Activated CD4-positive, alpha-beta T cell treated with anti-CD3 and anti-CD28 coated beads for 36 hours (primary cell): ENCODE measurements at regions not wholly inside any gene's neighbourhood (a gene's known extent, or its start where the extent isn't known, plus 50 kb on each side); places are given as distances from the start of the nearest gene placed in this dataset.
"Not testable (repeated sequence)": the region's sequence is repeated elsewhere in the genome, so short reads cannot be mapped to it uniquely, and the experiment has no call there.

ENCODE experiments used
- ATAC-seq: fragments of 200-7000 bp; cut with Tn5 transposase; one replicate; pipeline ENCODE4 v1.10.0; 2021; ENCODE audit warnings: mild to moderate bottlenecking, moderate library complexity
- CTCF ChIA-PET: fragments of 350-600 bp; sonication (Branson Sonifier 250); formaldehyde crosslinking; loops from one replicate; lab custom pipeline; 2021; ENCODE audit warnings: antibody characterized with exemption; lab: Charles Lee
- POLR2A ChIA-PET: fragments of 350-600 bp; sonication (Branson Sonifier 250); formaldehyde crosslinking; loops from one replicate; lab custom pipeline; 2021; ENCODE audit warnings: antibody characterized with exemption, inconsistent platforms; lab: Charles Lee
- DNase-seq: peaks from one replicate; pipeline ENCODE4 v3.0.0-alpha.2; 2020
- H3K27ac Mint-ChIP-seq: one replicate; pipeline ENCODE4 v1.8.0; 2021; ENCODE audit warnings: mixed read lengths
- H3K27me3 Mint-ChIP-seq: one replicate; pipeline ENCODE4 v1.8.0; 2021; ENCODE audit warnings: mixed read lengths
- H3K36me3 Mint-ChIP-seq: one replicate; pipeline ENCODE4 v1.8.0; 2021; ENCODE audit warnings: low read depth, mixed read lengths
- H3K4me1 Mint-ChIP-seq: one replicate; pipeline ENCODE4 v1.8.0; 2021; ENCODE audit warnings: mixed read lengths
- H3K4me3 Mint-ChIP-seq: one replicate; pipeline ENCODE4 v1.8.0; 2021; ENCODE audit warnings: mild to moderate bottlenecking, moderate library complexity, mixed read lengths
- H3K9me3 Mint-ChIP-seq: one replicate; pipeline ENCODE4 v1.8.0; 2021; ENCODE audit warnings: low read depth, mixed read lengths
- intact Hi-C, 2 experiments: fragments of 100-400 bp; cut with DNase I in 1 of 2; cut with micrococcal nuclease in 1 of 2; formaldehyde crosslinking; loops; one replicate each; pipeline versions ENCODE4 v1.14.2 to v1.15.1; 2022 to 2024; cut with DNase I, micrococcal nuclease

DNA sequence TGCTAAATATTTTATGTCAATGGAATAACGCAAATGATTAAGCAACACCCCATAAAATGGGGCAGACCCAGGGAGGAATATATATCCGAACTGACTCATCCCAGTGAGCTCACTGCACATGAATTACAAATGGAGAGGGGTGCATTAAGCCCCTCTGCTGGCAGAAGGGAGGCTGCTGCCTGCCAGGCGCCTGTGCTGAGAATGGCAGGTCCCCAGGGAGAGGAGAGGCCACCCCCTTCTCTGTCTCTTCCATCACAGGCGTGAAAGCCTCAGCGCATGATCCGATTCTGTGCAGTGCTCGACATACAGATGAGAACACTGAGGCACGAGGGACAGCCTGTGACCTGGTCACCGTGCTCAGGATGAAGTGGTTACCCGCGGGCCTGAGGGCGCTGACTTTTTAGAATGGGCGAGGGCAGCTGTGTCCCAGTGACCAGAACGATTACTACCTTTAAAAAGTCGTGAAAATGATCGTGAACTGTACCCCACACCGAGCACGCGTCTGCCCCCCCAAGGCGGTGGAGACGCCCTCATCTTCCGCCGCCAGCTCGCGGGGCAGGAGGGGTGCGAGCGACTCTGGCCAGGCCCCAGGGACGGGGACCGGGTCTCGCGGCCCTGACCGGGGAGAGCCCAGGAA lies 229.7 kb upstream of the FRG2C start:
- peaks cover 13% of the 10 kb centered on the region for H3K36me3 Mint-ChIP-seq
- CTCF ChIA-PET, H3K27me3 Mint-ChIP-seq, ATAC-seq, POLR2A ChIA-PET, H3K9me3 Mint-ChIP-seq: not testable (repeated sequence)
- intact Hi-C loops: loop anchor here in 1 of 2 experiments (10.0 kb wide), 1 partner anchor 350 kb away; the partner anchor contains the start of gene ZNF717
- peaks cover 13% of the 10 kb centered on the region for H3K4me1 Mint-ChIP-seq
- DNase-seq: peak; percentile 50
- H3K27ac Mint-ChIP-seq: peak overlapping the region; percentile 82
- H3K4me3 Mint-ChIP-seq: peak overlapping the region; percentile 91

DNA sequence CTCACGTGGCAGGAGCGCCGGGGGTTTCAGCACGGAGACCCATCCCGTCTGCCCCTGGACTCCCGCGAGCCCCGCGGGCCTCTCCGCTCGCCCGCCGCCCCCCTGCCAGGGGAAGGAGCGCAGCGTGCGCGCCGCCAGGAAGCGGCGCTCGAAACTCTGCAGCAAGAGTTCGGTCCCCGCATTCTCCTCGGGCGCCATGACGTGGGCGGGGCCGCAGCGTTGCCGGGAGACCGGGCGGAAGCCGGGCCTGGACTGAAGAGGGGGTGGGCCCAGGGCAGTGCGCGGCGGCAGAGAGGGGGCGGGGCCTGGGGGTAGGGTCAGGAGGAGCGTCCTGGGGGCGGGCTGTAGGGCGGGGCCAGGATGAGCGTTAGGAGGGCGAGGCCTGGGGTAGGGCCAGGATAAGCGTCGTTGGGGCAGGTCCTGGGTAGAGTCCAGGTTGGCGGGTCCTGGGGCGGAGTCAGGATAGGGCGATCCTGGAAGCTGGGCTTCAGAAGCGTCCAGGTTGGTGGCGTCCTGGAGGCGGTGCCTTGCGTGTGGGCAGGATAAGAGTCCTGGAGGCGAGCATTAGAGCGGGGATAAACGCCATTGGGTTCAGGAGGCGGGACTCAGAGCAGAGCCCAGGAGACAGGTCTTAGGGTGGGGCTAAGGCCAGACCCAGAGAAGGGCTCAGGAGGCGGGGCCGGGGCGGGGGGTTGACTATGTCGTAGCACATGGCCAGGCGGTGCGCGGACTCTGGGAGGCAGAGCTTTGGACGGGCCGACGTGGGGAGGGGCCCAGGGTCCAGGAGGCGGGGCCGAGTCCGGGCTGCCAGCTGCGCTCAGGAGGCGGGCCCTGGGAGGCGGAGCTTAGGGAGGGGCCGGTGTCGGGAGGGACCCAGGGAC lies 229.0 kb upstream of the FRG2C start:
- intact Hi-C loops: loop anchor here (1.0 to 10.0 kb wide), 3 partner anchors 206 to 350 kb away; partner anchors contain the start of gene ZNF717 (in 2 of the 2)
- H3K27me3 Mint-ChIP-seq, POLR2A ChIA-PET, CTCF ChIA-PET, H3K9me3 Mint-ChIP-seq: not testable (repeated sequence)
- DNase-seq: peak; percentile 99
- H3K36me3 Mint-ChIP-seq: peaks cover 10% of the 10 kb centered on the region
- peak; percentile 100 for ATAC-seq
- peak overlapping the region; percentile 91 for H3K4me3 Mint-ChIP-seq
- H3K27ac Mint-ChIP-seq: peak overlapping the region; percentile 99
- peaks cover 12% of the 10 kb centered on the region for H3K4me1 Mint-ChIP-seq

DNA sequence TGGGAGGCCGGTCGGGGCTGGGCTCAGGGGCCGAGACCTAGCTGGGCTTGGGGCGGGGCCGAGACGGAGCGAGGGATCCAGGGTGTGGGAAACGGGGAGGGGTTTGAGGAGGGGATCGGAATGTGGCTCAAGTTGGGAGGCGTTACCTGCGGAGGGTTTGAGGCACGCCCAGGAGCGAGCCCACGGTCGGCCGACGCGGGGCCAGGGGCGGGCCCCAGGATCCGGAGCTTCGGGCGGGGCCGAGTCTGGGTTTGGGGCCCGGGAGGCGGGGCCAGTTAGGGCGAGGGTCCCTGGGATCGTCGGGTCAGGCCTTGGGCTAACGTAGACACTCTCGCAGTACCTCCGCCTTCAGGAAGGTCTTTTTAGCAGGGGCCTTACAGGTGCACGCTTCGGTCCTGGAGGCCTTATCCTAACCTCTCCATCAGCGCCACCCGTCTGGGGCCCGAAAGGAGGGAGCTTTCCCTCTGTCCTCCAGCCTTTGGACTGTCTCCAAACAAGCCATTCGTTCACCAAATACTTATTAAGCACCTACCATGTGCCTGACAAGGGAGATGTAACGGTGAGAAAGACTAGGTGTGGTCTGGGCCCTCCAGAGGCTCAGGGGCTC lies 228.2 kb upstream of the FRG2C start:
- H3K27me3 Mint-ChIP-seq, H3K36me3 Mint-ChIP-seq, CTCF ChIA-PET, ATAC-seq, DNase-seq, POLR2A ChIA-PET, H3K9me3 Mint-ChIP-seq: not testable (repeated sequence)
- H3K27ac Mint-ChIP-seq: peak overlapping the region; percentile 69
- intact Hi-C loops: loop anchor here (1.0 to 10.0 kb wide), 3 partner anchors 205 to 349 kb away; partner anchors contain the start of gene ZNF717 (in 2 of the 2)
- peaks cover 12% of the 10 kb centered on the region for H3K4me1 Mint-ChIP-seq
- peak overlapping the region; percentile 91 for H3K4me3 Mint-ChIP-seq

DNA sequence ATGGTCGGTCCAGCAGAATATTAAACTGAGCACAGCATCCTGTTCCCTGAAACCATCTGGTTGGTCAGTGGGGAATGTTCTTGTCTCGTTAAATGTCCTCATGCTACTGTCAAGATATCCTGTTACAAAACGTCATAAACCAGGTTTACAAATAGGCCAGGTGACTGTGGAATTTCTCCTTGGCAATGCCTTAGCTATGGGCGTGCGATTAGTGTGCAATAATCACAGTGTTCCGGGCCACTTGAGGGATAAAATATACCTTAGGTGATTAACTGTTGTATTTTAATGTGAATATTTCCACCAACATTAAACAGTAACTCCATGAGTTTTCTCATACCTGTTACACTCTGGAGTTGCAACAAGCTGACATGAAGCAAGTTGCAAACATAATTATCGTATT lies 223.1 kb upstream of the FRG2C start:
- H3K27me3 Mint-ChIP-seq, H3K9me3 Mint-ChIP-seq, ATAC-seq, DNase-seq, H3K36me3 Mint-ChIP-seq, POLR2A ChIA-PET, H3K4me1 Mint-ChIP-seq, intact Hi-C loops, CTCF ChIA-PET, H3K27ac Mint-ChIP-seq, H3K4me3 Mint-ChIP-seq: not testable (repeated sequence)

DNA sequence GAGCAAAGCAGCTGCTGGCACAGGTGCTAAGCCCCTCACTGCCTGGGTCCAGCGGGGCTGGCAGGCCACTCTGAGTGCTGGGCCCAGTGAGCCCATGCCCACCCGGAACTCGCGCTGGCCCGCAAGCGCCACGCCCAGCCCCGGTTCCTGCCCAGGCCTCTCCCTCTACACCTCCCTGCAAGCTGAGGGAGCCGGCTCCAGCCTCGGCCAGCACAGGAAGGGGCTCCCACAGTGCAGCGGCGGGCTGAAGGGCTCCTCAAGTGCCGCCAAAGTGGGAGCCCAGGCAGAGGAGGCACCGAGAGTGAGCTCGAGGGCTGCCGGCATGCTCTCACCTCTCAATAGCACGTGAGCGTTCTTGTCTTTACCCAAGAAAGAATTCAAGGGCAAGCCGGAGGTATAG lies 219.5 kb upstream of the FRG2C start:
- H3K4me3 Mint-ChIP-seq, H3K9me3 Mint-ChIP-seq, DNase-seq, H3K4me1 Mint-ChIP-seq, H3K27me3 Mint-ChIP-seq, CTCF ChIA-PET, H3K36me3 Mint-ChIP-seq, H3K27ac Mint-ChIP-seq, ATAC-seq, POLR2A ChIA-PET, intact Hi-C loops: not testable (repeated sequence)

DNA sequence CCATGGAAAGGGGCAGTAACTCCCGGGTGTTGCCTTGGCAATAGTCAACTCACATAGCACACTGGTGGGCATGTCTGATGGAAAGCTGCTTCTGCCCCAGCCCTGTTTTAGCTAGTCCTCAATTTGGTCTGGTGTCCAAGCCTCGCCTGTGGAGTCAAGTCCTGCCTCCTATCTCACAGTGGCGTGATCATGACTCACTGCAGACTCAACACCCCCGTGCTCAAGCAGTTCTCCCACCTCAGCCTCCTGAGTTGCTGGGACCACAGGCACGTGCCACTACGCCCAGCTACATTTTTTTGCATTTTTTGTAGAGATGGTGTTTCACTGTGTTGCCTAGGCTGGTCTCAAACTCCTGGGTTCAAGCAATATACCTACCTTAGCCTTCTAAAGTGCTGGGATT lies 218.9 kb upstream of the FRG2C start:
- H3K9me3 Mint-ChIP-seq, DNase-seq, H3K27me3 Mint-ChIP-seq, ATAC-seq, POLR2A ChIA-PET, H3K4me1 Mint-ChIP-seq, H3K27ac Mint-ChIP-seq, intact Hi-C loops, H3K4me3 Mint-ChIP-seq, H3K36me3 Mint-ChIP-seq, CTCF ChIA-PET: not testable (repeated sequence)

DNA sequence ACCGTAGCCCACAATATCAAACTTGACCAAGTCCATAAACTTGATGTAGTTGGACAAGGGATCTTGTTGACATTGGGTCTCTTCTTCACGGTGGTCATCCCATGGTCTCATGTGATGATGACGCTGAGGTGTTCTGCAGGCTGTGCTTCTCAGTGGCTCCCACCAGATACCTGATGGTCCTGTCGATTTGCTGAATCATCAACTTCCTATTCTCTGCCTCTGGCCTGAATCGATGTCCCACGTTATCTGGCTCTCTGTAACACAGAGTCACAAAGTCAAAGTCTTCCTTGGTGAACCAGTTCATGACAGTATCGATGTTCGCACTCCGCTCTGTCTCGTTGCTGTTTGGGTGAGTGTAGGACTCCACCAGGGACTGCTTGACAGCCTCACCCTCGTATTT lies 217.2 kb upstream of the FRG2C start:
- intact Hi-C loops, ATAC-seq: not testable (repeated sequence)

DNA sequence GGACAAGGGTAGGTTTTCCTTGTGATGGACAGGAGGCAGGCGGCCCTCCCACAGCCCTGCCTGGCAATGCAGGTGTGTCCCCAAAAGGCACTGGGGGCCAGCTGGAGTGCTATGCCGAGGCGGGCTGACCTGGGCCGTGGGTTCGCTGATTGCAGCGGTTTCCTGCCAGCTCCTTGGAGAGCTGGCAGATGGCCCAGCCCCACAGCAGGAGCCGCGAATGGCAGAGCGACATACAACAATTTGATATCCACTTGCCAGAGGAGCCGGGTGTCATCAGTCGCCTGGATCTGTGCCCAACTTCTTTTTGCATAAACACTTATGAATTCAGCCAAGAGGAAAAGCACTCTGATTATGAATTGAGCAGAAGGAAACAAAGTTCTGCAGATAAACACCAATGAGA lies 210.8 kb upstream of the FRG2C start:
- H3K4me3 Mint-ChIP-seq, intact Hi-C loops, H3K4me1 Mint-ChIP-seq, POLR2A ChIA-PET, H3K27ac Mint-ChIP-seq, H3K36me3 Mint-ChIP-seq, H3K27me3 Mint-ChIP-seq, ATAC-seq, CTCF ChIA-PET, DNase-seq, H3K9me3 Mint-ChIP-seq: not testable (repeated sequence)

More for the DNA sequence above, 217.2 kb upstream of the FRG2C start:
- CTCF ChIA-PET, DNase-seq, H3K9me3 Mint-ChIP-seq, H3K4me1 Mint-ChIP-seq, H3K27ac Mint-ChIP-seq, H3K27me3 Mint-ChIP-seq, H3K4me3 Mint-ChIP-seq, POLR2A ChIA-PET, H3K36me3 Mint-ChIP-seq: not testable (repeated sequence)

DNA sequence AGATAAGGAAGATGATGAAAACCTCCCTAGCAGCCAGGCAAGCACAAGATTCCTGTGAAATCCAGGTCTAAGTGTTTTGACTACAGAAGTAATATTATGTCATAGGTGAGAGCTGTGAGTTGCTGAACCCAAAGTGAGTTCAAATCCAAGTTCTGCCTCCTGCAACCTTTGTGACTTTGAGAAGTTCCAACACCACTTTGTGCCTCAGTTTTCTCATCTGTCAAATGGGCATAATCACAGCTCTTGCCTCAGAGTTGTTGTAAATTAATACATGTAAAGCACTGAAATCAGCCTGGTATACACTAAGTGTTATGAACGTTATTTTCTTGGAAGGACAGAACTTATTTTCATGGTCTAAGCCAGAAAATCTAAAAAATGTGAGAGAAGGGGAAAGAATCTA lies 210.3 kb upstream of the FRG2C start:
- ATAC-seq, H3K4me1 Mint-ChIP-seq, intact Hi-C loops, H3K4me3 Mint-ChIP-seq, H3K9me3 Mint-ChIP-seq, H3K27me3 Mint-ChIP-seq, POLR2A ChIA-PET, H3K36me3 Mint-ChIP-seq, H3K27ac Mint-ChIP-seq, DNase-seq, CTCF ChIA-PET: not testable (repeated sequence)

DNA sequence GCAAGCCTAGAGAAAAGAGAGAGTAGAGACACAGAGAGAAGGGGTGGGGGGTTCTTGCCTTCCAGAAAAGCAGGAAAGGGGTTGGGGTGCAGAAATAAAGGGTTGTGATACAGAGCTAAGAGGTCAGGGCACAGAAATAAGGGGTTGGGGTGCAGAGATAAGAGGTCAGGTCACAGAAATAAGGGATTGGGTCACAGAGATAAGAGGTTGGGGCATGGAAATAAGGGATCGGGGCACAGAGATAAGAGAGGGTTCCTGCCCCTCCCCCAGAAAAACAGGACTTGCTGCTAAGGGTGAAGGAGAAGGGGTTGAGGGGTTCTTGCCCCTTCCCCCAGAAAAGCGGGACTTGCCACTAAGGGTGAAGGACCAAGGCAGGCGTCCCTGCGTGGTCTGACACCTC lies 189.6 kb upstream of the FRG2C start:
- H3K4me3 Mint-ChIP-seq, H3K27ac Mint-ChIP-seq, DNase-seq, H3K4me1 Mint-ChIP-seq, intact Hi-C loops, ATAC-seq, H3K27me3 Mint-ChIP-seq, CTCF ChIA-PET, H3K36me3 Mint-ChIP-seq, POLR2A ChIA-PET, H3K9me3 Mint-ChIP-seq: not testable (repeated sequence)

DNA sequence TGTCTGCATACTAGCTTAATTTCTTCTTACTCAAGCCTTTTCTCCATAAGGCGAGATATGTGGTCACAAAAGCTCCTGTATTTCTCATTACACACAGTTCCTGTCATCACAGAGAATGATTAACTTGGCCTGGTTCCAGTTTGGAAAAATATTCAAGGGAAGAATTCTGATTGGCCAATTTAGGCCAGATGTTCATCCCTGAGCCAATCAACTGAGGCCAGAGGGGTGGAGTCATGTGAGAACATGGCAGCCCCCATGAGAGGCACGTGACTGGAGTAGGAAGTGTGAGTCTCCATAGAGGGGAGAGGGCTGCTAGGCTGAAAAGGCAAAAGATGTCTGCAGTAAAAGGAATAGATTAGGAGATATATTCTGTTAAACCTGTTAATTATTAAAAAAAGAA lies 167.5 kb upstream of the FRG2C start:
- H3K27ac Mint-ChIP-seq, H3K4me3 Mint-ChIP-seq, H3K4me1 Mint-ChIP-seq, DNase-seq, ATAC-seq, H3K36me3 Mint-ChIP-seq, CTCF ChIA-PET, H3K27me3 Mint-ChIP-seq, intact Hi-C loops, POLR2A ChIA-PET: not testable (repeated sequence)
- peaks cover 27% of the 10 kb centered on the region for H3K9me3 Mint-ChIP-seq
